ENCODE measurements at regions not wholly inside any gene's neighbourhood (a gene's known extent, or its start where the extent isn't known, plus 50 kb on each side); places are given as distances from the start of the nearest gene placed in this dataset.

GRCh38 chr1:207971331-207972219 is 60.6 kb upstream of the CD34 start:
- no peak for TF ChIP-seq CTCF (IDR thresholded peaks at IDR 0.05)
- Histone ChIP-seq H3K9me3 (no peaks in the 10 kb centered on the region), H3K4me3 (no peak overlapping the region), H3K36me3 (ENCODE audit: low read depth) (no peaks in the 10 kb centered on the region), H3K4me1 (ENCODE audit: low read depth) (no peaks in the 10 kb centered on the region)
- no peak for DNase-seq
- intact Hi-C loops (cut with DNase I, micrococcal nuclease): no loop called here
- ATAC-seq: no peak

- intact Hi-C loops (cut with DNase I, micrococcal nuclease): no loop called here
- Histone ChIP-seq H3K36me3 (ENCODE audit: low read depth) (no peaks in the 10 kb centered on the region), H3K4me1 (ENCODE audit: low read depth) (no peaks in the 10 kb centered on the region), H3K9me3 (no peaks in the 10 kb centered on the region), H3K4me3 (no peak overlapping the region)
- no peak for TF ChIP-seq CTCF (IDR thresholded peaks at IDR 0.05)
- ATAC-seq: no peak
- no peak for DNase-seq
Measured at GRCh38 chr1:207970329-207971233, 59.7 kb upstream of the CD34 start.

- TF ChIP-seq CTCF (IDR thresholded peaks at IDR 0.05): no peak
- intact Hi-C loops (cut with DNase I, micrococcal nuclease): no loop called here
- Histone ChIP-seq H3K36me3 (ENCODE audit: low read depth) (no peaks in the 10 kb centered on the region), H3K4me3 (no peak overlapping the region), H3K9me3 (no peaks in the 10 kb centered on the region), H3K4me1 (ENCODE audit: low read depth) (no peaks in the 10 kb centered on the region)
- DNase-seq (no peak), ATAC-seq (no peak)
Measured at GRCh38 chr1:207969528-207969927, 58.6 kb upstream of the CD34 start.

GRCh38 chr1:207968521-207969009 is 57.6 kb upstream of the CD34 start:
- Histone ChIP-seq H3K4me3 (no peak overlapping the region), H3K9me3 (no peaks in the 10 kb centered on the region), H3K36me3 (ENCODE audit: low read depth) (no peaks in the 10 kb centered on the region), H3K4me1 (ENCODE audit: low read depth) (peaks cover 4% of the 10 kb centered on the region)
- intact Hi-C loops (cut with DNase I, micrococcal nuclease): no loop called here
- no peak for ATAC-seq
- TF ChIP-seq CTCF (IDR thresholded peaks at IDR 0.05): no peak
- no peak for DNase-seq

- intact Hi-C loops (cut with DNase I, micrococcal nuclease): no loop called here
- no peak for DNase-seq
- Histone ChIP-seq H3K9me3 (no peaks in the 10 kb centered on the region), H3K4me3 (no peak overlapping the region), H3K4me1 (ENCODE audit: low read depth) (peaks cover 5% of the 10 kb centered on the region), H3K36me3 (ENCODE audit: low read depth) (no peaks in the 10 kb centered on the region)
- no peak for TF ChIP-seq CTCF (IDR thresholded peaks at IDR 0.05)
- no peak for ATAC-seq
Measured at GRCh38 chr1:207967703-207968102, 56.8 kb upstream of the CD34 start.
